Stomach (tissue), 8 donors: ENCODE measurements at regions not wholly inside any gene's neighbourhood (a gene's known extent, or its start where the extent isn't known, plus 50 kb on each side); places are given as distances from the start of the nearest gene placed in this dataset.

ENCODE experiments used
- DNase-seq, 2 donors: peaks; one replicate each; pipeline versions ENCODE4 v3.0.0 to v3.0.0-alpha.2; 2013 to 2019
- H3K27ac ChIP-seq, 5 donors: fragments of 200-600 bp in 4 of 5; sonication (generic) in 4 of 5; one replicate each; pipeline ENCODE4 v1.5.1; 2013 to 2019; ENCODE audit warnings: mild to moderate bottlenecking in 1 of 5, moderate library complexity in 1 of 5
- H3K27me3 ChIP-seq, 3 donors: fragments of 200-600 bp; sonication (generic); one replicate each; pipeline ENCODE4 v1.5.1; 2017 to 2019; ENCODE audit warnings: mixed run types in 1 of 3
- H3K36me3 ChIP-seq, 4 donors: fragments of 200-600 bp; sonication (generic); 1 replicate in 3 of 4; 2 replicates in 1 of 4; pipeline ENCODE4 v1.5.1; 2016 to 2019
- H3K4me1 ChIP-seq, 4 donors: fragments of 200-600 bp; sonication (generic); one replicate each; pipeline ENCODE4 v1.5.1; 2016 to 2019
- H3K4me3 ChIP-seq, 4 donors: fragments of 200-600 bp; sonication (generic) in 3 of 4; one replicate each; pipeline ENCODE4 v1.5.1; 2016 to 2019; ENCODE audit warnings: mild to moderate bottlenecking in 1 of 4
- H3K9me3 ChIP-seq, 4 donors: fragments of 200-600 bp; sonication (generic); one replicate each; pipeline ENCODE4 v1.5.1; 2016 to 2019
- EP300 ChIP-seq: sonication (generic); formaldehyde crosslinking; IDR thresholded peaks from one replicate; pipeline ENCODE4 v1.6.1; 2017; ENCODE audit warnings: antibody characterized with exemption
- POLR2A ChIP-seq, 4 donors: fragments of 450-650 bp; IDR thresholded peaks; one replicate each; pipeline ENCODE4 v1.6.1; 2016; ENCODE audit warnings: antibody characterized with exemption in 4 of 4, control low read depth in 2 of 4, mild to moderate bottlenecking in 1 of 4, moderate library complexity in 1 of 4
- POLR2AphosphoS5 ChIP-seq, 3 donors: sonication (generic); formaldehyde crosslinking; IDR thresholded peaks; one replicate each; pipeline ENCODE4 v1.6.1; 2016; ENCODE audit warnings: antibody characterized with exemption in 3 of 3
- WGBS, 5 donors: extraction: QIAGEN DNeasy Blood & Tissue Kit in 3 of 5; methylation state at CpG; one replicate each; pipeline versions ENCODE4 v1.1.5 to v1.1.7; 2013 to 2018; 5-methylcytosine and 5-hydroxymethylcytosine counted together
- intact Hi-C: fragments of 100-400 bp; cut with DNase I; formaldehyde crosslinking; loops from one replicate; pipeline ENCODE4 v1.15.1; 2023; ENCODE audit warnings: low total_unique reads
- TF ChIP-seq, protein P1 (sequence below), 7 experiments: fragments of 450-650 bp in 4 of 7; fragments of 200-600 bp in 3 of 7; sonication (generic) in 3 of 7; IDR thresholded peaks; one replicate each; pipeline ENCODE4 v1.5.1; 2016 to 2019; ENCODE audit warnings: antibody characterized with exemption in 7 of 7, control low read depth in 2 of 7, mild to moderate bottlenecking in 1 of 7
- donor health status: healthy with polysubstance abuse.
- donor health status: Bipolar disorder and iron deficiency.
- donor health status: healthy.

DNA sequence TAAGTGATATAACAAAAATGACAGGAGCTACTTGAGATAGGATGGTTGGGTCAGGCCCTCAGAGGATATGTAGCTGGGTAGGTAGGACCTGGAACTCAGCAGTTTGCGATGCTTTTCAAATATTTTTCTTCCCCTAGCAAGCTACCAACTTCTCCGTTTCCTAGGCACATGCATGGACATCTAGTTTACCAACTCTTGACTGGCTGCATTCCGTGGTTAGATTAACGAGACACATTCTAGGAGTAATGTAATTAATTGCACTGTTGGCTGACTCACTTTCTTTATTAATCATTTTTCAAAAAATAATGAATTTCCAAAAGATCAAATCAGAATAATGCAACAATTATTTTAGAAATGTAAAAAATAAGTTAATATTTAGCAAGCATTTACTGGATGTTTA, 95.9 kb downstream of the MACIR start:
- intact Hi-C loops = no loop called here
- no peak overlapping the region for H3K4me3 ChIP-seq
- H3K36me3 ChIP-seq = no peaks in the 10 kb centered on the region
- no peak overlapping the region for H3K27ac ChIP-seq
- no peaks in the 10 kb centered on the region for H3K9me3 ChIP-seq
- TF ChIP-seq POLR2AphosphoS5 (IDR thresholded peaks at IDR 0.05) (no peak), POLR2A (IDR thresholded peaks at IDR 0.05) (no peak), EP300 (no peak)
- TF ChIP-seq, protein P1, sequence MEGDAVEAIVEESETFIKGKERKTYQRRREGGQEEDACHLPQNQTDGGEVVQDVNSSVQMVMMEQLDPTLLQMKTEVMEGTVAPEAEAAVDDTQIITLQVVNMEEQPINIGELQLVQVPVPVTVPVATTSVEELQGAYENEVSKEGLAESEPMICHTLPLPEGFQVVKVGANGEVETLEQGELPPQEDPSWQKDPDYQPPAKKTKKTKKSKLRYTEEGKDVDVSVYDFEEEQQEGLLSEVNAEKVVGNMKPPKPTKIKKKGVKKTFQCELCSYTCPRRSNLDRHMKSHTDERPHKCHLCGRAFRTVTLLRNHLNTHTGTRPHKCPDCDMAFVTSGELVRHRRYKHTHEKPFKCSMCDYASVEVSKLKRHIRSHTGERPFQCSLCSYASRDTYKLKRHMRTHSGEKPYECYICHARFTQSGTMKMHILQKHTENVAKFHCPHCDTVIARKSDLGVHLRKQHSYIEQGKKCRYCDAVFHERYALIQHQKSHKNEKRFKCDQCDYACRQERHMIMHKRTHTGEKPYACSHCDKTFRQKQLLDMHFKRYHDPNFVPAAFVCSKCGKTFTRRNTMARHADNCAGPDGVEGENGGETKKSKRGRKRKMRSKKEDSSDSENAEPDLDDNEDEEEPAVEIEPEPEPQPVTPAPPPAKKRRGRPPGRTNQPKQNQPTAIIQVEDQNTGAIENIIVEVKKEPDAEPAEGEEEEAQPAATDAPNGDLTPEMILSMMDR (IDR thresholded peaks at IDR 0.05) = no peak
- no peaks in the 10 kb centered on the region for H3K27me3 ChIP-seq
- 71 to 88% (median 75%) methylated on average over 4 of the region's 4 CpGs for WGBS, 5 donors
- DNase-seq = no peak
- peaks cover 0 to 4% (median 2%) of the 10 kb centered on the region in 4 donors for H3K4me1 ChIP-seq

DNA sequence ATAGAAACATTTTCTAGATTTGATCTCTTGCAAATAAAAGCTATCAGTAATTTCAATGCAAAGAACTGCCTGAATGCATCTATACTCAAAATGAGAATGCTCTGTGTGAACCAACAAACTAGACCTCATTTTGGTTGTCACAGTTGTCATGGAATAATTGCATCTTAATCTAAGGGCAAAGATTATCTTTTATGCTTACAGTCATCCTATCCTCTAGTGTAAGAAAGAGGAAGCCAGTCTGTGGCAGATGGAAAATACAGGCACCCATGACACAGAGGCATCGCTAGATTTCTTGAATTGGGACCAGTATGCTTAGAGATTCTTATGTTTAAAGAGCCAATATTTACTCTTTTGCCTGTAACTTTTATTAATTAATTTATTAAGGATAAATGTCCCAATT, 95.0 kb downstream of the MACIR start:
- no peak for DNase-seq
- Histone ChIP-seq H3K27ac (no peak overlapping the region), H3K4me1 (peaks cover 0 to 4% (median 2%) of the 10 kb centered on the region in 4 donors), H3K36me3 (no peaks in the 10 kb centered on the region), H3K27me3 (no peaks in the 10 kb centered on the region), H3K9me3 (no peaks in the 10 kb centered on the region), H3K4me3 (no peak overlapping the region)
- WGBS, 5 donors = 59 to 86% (median 78%) methylated on average over 1 of the region's 1 CpG
- intact Hi-C loops = no loop called here
- TF ChIP-seq EP300 = no peak
- TF ChIP-seq POLR2A (IDR thresholded peaks at IDR 0.05) = no peak
- no peak for TF ChIP-seq POLR2AphosphoS5 (IDR thresholded peaks at IDR 0.05)
- TF ChIP-seq, protein P1 (IDR thresholded peaks at IDR 0.05) = no peak

DNA sequence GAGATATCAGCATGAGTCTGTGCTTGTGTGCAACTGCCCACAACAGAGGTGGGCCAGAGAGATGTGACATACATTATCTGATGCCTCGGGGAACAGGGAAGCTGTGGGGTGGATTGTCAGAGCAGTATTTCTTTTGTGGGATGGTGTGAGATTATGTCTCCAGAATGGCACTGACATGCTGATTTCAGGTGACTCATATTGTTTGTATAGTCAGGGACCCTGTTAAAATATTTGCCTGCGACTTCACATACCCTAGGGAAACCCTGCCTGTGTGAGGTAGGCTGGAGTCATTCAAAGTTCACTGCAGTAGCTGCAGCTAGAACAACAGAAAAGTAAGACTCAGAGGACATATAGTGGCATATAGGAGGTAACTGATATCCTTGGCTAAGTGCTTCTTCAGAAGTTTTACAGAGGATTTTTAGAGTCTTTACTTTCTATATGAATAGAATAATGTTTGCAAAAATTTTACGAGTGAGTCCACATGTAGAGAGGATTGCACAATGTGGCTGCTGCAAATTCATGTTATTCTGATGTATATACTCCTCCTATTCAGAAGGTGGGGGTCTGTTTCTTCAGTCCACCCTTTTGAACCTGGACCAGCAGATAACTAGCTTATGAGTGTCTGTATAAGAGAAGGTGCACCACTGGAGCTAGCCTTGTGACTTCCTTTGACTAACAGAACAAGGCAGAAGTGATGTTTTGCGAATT, 89.3 kb downstream of the MACIR start:
- whole genome bisulfite sequencing, 5 donors = 46 to 63% (median 60%) methylated on average over 4 of the region's 4 CpGs
- no peaks in the 10 kb centered on the region for H3K27me3 ChIP-seq
- peak in 1 of 2 donors; percentile 50 for DNase-seq
- H3K4me3 ChIP-seq = no peak overlapping the region
- no peaks in the 10 kb centered on the region for H3K36me3 ChIP-seq
- TF ChIP-seq EP300 (no peak), POLR2AphosphoS5 (IDR thresholded peaks at IDR 0.05) (no peak), POLR2A (IDR thresholded peaks at IDR 0.05) (no peak)
- TF ChIP-seq, protein P1 (IDR thresholded peaks at IDR 0.05) = no peak
- H3K27ac ChIP-seq = peak overlapping the region in 2 of 5 donors; percentile 48 to 52
- H3K4me1 ChIP-seq = peaks cover 0 to 13% (median 3%) of the 10 kb centered on the region in 4 donors
- intact Hi-C loops = no loop called here
- no peaks in the 10 kb centered on the region for H3K9me3 ChIP-seq

DNA sequence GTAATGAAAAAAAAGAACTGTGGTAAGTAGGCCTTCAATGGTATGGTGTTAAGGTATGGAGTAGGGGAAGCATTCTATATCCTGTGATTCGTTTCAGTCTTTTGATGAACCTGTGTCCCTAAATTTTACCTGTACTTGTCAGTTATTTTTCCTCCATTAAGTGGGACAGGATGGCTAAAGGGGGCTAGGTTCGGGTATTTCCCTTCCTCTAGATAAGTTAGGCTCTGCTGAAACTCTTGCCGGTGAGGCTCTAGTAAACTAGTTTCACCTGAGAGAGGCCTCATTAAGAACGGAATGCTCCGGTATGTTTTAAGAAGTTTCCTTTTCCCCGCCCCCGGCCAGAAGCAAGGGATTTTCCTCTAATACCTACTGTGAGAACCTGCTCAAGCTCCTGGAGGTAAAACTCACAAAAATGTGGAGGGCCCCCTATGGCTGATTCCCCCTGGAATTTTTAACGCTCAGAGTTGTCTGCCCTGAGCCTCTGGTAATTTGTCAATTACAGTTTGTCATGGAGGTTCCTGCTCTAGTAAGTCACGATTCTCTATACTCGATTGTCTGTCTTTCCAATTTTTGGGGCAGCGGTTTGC, 87.7 kb downstream of the MACIR start:
- H3K4me3 ChIP-seq = no peak overlapping the region
- H3K36me3 ChIP-seq = no peaks in the 10 kb centered on the region
- H3K9me3 ChIP-seq = peaks cover 0 to 5% (median 2%) of the 10 kb centered on the region in 4 donors
- intact Hi-C loops = no loop called here
- no peak for DNase-seq
- no peaks in the 10 kb centered on the region for H3K27me3 ChIP-seq
- WGBS, 5 donors = 54 to 65% (median 60%) methylated on average over 11 of the region's 11 CpGs
- peak overlapping the region in 2 of 5 donors; percentile 48 to 52 for H3K27ac ChIP-seq
- TF ChIP-seq EP300 (no peak), POLR2AphosphoS5 (IDR thresholded peaks at IDR 0.05) (no peak), POLR2A (IDR thresholded peaks at IDR 0.05) (no peak)
- TF ChIP-seq, protein P1 (IDR thresholded peaks at IDR 0.05) = no peak
- peaks cover 0 to 13% (median 3%) of the 10 kb centered on the region in 4 donors for H3K4me1 ChIP-seq
